GM12878 (cell line): ENCODE measurements at regions not wholly inside any gene's neighbourhood (a gene's known extent, or its start where the extent isn't known, plus 50 kb on each side); places are given as distances from the start of the nearest gene placed in this dataset.

Source experiments
- ATAC-seq: fragments of 200-7000 bp; cut with Tn5 transposase; 3 replicates; pipeline ENCODE4 v1.9.1; 2020; ENCODE audit warnings: mild to moderate bottlenecking, moderate library complexity
- BruUV-seq: library from RNA; stranded (reverse); fragments of 400-500 nt; replicated peaks from 2 replicates; lab custom pipeline; 2021; lab: Mats Ljungman, UMichigan
- CTCF ChIA-PET: fragments of 300-600 bp; sonication (Branson Sonifier 250); formaldehyde crosslinking; extraction: SDS; loops from one replicate; lab custom pipeline; 2021; ENCODE audit warnings: inconsistent platforms; lab: Yijun Ruan, JAX
- POLR2A ChIA-PET: fragments of 350-600 bp; formaldehyde crosslinking; extraction: SDS; loops from one replicate; lab custom pipeline; 2021; ENCODE audit warnings: inconsistent platforms; lab: Charles Lee
- RAD21 ChIA-PET: fragments of 300-600 bp; sonication (Branson Sonifier 250); formaldehyde crosslinking; loops from one replicate; lab custom pipeline; 2023; ENCODE audit warnings: antibody characterized with exemption; ENCODE audit not compliant: unreplicated experiment; lab: Charles Lee
- SMC1A ChIA-PET: fragments of 300-600 bp; sonication (Branson Sonifier 250); formaldehyde crosslinking; loops from one replicate; lab custom pipeline; 2023; ENCODE audit not compliant: unreplicated experiment, uncharacterized antibody; lab: Charles Lee
- DNase-seq: peaks from one replicate; pipeline ENCODE4 v3.0.0-alpha.2; 2011; ENCODE audit warnings: low read depth, low spot score
- FAIRE-seq: peaks from 3 replicates; lab custom pipeline; 2011; peaks lifted over from hg19 to GRCh38; lab: Jason Lieb, UNC
- H2AFZ ChIP-seq: 2 replicates; pipeline ENCODE4 v1.6.0; 2011; ENCODE audit warnings: low read depth, low read length, control low read depth; ENCODE audit not compliant: control insufficient read depth
- H3K27ac ChIP-seq: 2 replicates; pipeline ENCODE4 v1.5.1; 2011; ENCODE audit warnings: control low read depth; ENCODE audit not compliant: control insufficient read depth, insufficient read depth
- H3K27me3 ChIP-seq, 2 experiments: replicated peaks in 1 of 2; 2 replicates each; pipeline versions ENCODE4 v1.6.0 to v1.6.1; 2011; ENCODE audit warnings: low read length in 1 of 2; ENCODE audit not compliant: control insufficient read depth in 2 of 2, insufficient read depth in 2 of 2
- H3K36me3 ChIP-seq, 2 experiments: 2 replicates each; pipeline ENCODE4 v1.5.1; 2011; ENCODE audit warnings: low read length in 1 of 2; ENCODE audit not compliant: control insufficient read depth in 2 of 2, insufficient read depth in 2 of 2
- H3K4me1 ChIP-seq: 2 replicates; pipeline ENCODE4 v1.6.1; 2011; ENCODE audit warnings: mild to moderate bottlenecking, low read length, moderate library complexity, mixed read lengths; ENCODE audit not compliant: control insufficient read depth, insufficient read depth
- H3K4me2 ChIP-seq: 2 replicates; pipeline ENCODE4 v1.6.0; 2011; ENCODE audit warnings: control low read depth; ENCODE audit not compliant: control insufficient read depth, insufficient read depth
- H3K4me3 ChIP-seq: fragments of 200-600 bp; sonication (generic); 2 replicates; pipeline ENCODE4 v1.5.1; 2016
- H3K79me2 ChIP-seq: 2 replicates; pipeline ENCODE4 v1.6.0; 2011; ENCODE audit warnings: low read length; ENCODE audit not compliant: control insufficient read depth, insufficient read depth
- H3K9ac ChIP-seq: 2 replicates; pipeline ENCODE4 v1.8.0; 2011; ENCODE audit warnings: low read length, control low read depth, mixed read lengths; ENCODE audit not compliant: control insufficient read depth, insufficient read depth
- H3K9me3 ChIP-seq: replicated peaks from 3 replicates; pipeline ENCODE4 v1.5.1; 2011; ENCODE audit warnings: mild to moderate bottlenecking, low read length; ENCODE audit not compliant: control insufficient read depth, insufficient read depth
- H4K20me1 ChIP-seq: 2 replicates; pipeline ENCODE4 v1.6.0; 2011; ENCODE audit not compliant: control insufficient read depth, insufficient read depth
- ASH2L ChIP-seq: fragments of 300-600, 200-600 bp; sonication (generic); IDR thresholded peaks from 2 replicates; pipeline ENCODE4 v1.6.1; 2017; ENCODE audit warnings: low read depth, mild to moderate bottlenecking, borderline replicate concordance
- BACH1 ChIP-seq: fragments of 450-650 bp; IDR thresholded peaks from 2 replicates; pipeline ENCODE4 v1.6.1; 2017; ENCODE audit warnings: mild to moderate bottlenecking, borderline replicate concordance
- HDAC6 ChIP-seq: fragments of 200-600 bp; sonication (generic); IDR thresholded peaks from one replicate; pipeline ENCODE4 v1.8.0; 2017; ENCODE audit warnings: antibody characterized with exemption; ENCODE audit not compliant: unreplicated experiment
- IRF4 ChIP-seq: IDR thresholded peaks from 2 replicates; pipeline ENCODE4 v1.6.1; 2011; ENCODE audit warnings: low read depth, low read length
- MEF2A ChIP-seq: IDR thresholded peaks from 2 replicates; pipeline ENCODE4 v1.6.1; 2011; ENCODE audit warnings: low read depth, mild to moderate bottlenecking, low read length, moderate library complexity; ENCODE audit not compliant: insufficient read depth
- NFIC ChIP-seq: IDR thresholded peaks from 2 replicates; pipeline ENCODE4 v1.6.1; 2012; ENCODE audit warnings: low read depth, mild to moderate bottlenecking, inconsistent platforms, low read length, moderate library complexity
- POLR2A ChIP-seq: IDR thresholded peaks from 2 replicates; pipeline ENCODE4 v1.6.1; 2011; ENCODE audit warnings: low read depth, mild to moderate bottlenecking, low read length
- YBX1 ChIP-seq: fragments of 450-650 bp; IDR thresholded peaks from 2 replicates; pipeline ENCODE4 v1.6.1; 2016; ENCODE audit warnings: antibody characterized with exemption
- ZNF622 ChIP-seq: fragments of 450-650 bp; IDR thresholded peaks from 2 replicates; pipeline ENCODE4 v1.6.1; 2017; ENCODE audit warnings: mild to moderate bottlenecking, inconsistent platforms
- WGBS: methylation state at CpG from one replicate; pipeline ENCODE4 v1.1.6; 2016; ENCODE audit warnings: low lambda C conversion rate; ENCODE audit not compliant: insufficient replicate concordance, insufficient coverage; ENCODE audit errors: missing lambda C conversion rate; 5-methylcytosine and 5-hydroxymethylcytosine counted together
- in situ Hi-C: fragments of 300-500 bp; cut with MboI; formaldehyde crosslinking; loops from 9 replicates; pipeline ENCODE4 v1.14.3; 2018; ENCODE audit warnings: mixed read lengths
- intact Hi-C: fragments of 100-400 bp; cut with micrococcal nuclease; formaldehyde crosslinking; loops from one replicate; pipeline ENCODE4 v1.14.2; 2022; ENCODE audit not compliant: unreplicated experiment

- Histone ChIP-seq H3K4me3 (no peak overlapping the region), H4K20me1 (no peaks in the 10 kb centered on the region), H3K27ac (no peak overlapping the region), H3K36me3 (no peaks in the 10 kb centered on the region), H3K9ac (no peak overlapping the region), H3K27me3 (no peaks in the 10 kb centered on the region), H3K79me2 (no peaks in the 10 kb centered on the region), H3K9me3 (no peaks in the 10 kb centered on the region), H3K4me2 (no peak overlapping the region), H3K4me1 (no peaks in the 10 kb centered on the region), H2AFZ (no peak overlapping the region)
- ATAC-seq, result no peak
- FAIRE-seq, result no peak
- in situ Hi-C loops (no loop called here), intact Hi-C loops (no loop called here)
- DNase-seq, result no peak
- BruUV-seq, result no TSS peak
- TF ChIP-seq HDAC6 (no peak), NFIC (no peak), ZNF622 (no peak), MEF2A (no peak), ASH2L (no peak), YBX1 (no peak), BACH1 (no peak), POLR2A (no peak)
- 6% methylated on average over 1 of the region's 1 CpG for WGBS
- ChIA-PET POLR2A (no interaction called here), SMC1A (no interaction called here), CTCF (no interaction called here), RAD21 (no interaction called here)
Observed at GRCh38 chr3:176375519-176375918, 821.8 kb downstream of the TBL1XR1 start.

- Histone ChIP-seq H2AFZ (no peak overlapping the region), H3K27ac (no peak overlapping the region), H3K36me3 (no peaks in the 10 kb centered on the region), H3K79me2 (no peaks in the 10 kb centered on the region), H3K9ac (no peak overlapping the region), H3K9me3 (no peaks in the 10 kb centered on the region), H3K4me3 (no peak overlapping the region), H4K20me1 (no peaks in the 10 kb centered on the region), H3K27me3 (no peaks in the 10 kb centered on the region), H3K4me2 (no peak overlapping the region), H3K4me1 (no peaks in the 10 kb centered on the region)
- ChIA-PET CTCF (no interaction called here), SMC1A (interaction anchor here (1.5 kb wide), 1 partner anchor 9 kb away, joined by 4 read pairs; no protein-coding TSS in a partner anchor), POLR2A (no interaction called here), RAD21 (no interaction called here)
- 65% methylated on average over 41 of the region's 45 CpGs for WGBS
- in situ Hi-C loops, result no loop called here
- BruUV-seq, result no TSS peak
- no peak for TF ChIP-seq IRF4
- intact Hi-C loops, result no loop called here
- ATAC-seq, result no peak
- no peak for FAIRE-seq
- no peak for DNase-seq
Observed at GRCh38 chr3:176362191-176362731, 835.0 kb downstream of the TBL1XR1 start.
